HepG2 (cell line): ENCODE measurements at regions not wholly inside any gene's neighbourhood (a gene's known extent, or its start where the extent isn't known, plus 50 kb on each side); places are given as distances from the start of the nearest gene placed in this dataset.

Experiments
- ELF1 ChIP-seq: sonication (generic); formaldehyde crosslinking; IDR thresholded peaks from 2 replicates; pipeline ENCODE4 v1.4.0; 2020; ENCODE audit warnings: missing genetic modification reagents
- JUN ChIP-seq: sonication (generic); formaldehyde crosslinking; IDR thresholded peaks from 2 replicates; pipeline ENCODE4 v1.4.0; 2020; ENCODE audit warnings: mild to moderate bottlenecking, missing genetic modification reagents
- JUNB ChIP-seq: sonication (generic); formaldehyde crosslinking; IDR thresholded peaks from 2 replicates; pipeline ENCODE4 v1.8.0; 2022; ENCODE audit warnings: missing genetic modification reagents, mild to moderate bottlenecking, borderline replicate concordance
- PATZ1 ChIP-seq: sonication (generic); formaldehyde crosslinking; IDR thresholded peaks from 2 replicates; pipeline ENCODE4 v1.4.0; 2020; ENCODE audit warnings: missing genetic modification reagents
- POLR2AphosphoS5 ChIP-seq: IDR thresholded peaks from 2 replicates; pipeline ENCODE4 v1.6.1; 2012; ENCODE audit warnings: low read depth, low read length
- RCOR2 ChIP-seq: IDR thresholded peaks from 2 replicates; pipeline ENCODE4 v1.6.1; 2016; ENCODE audit warnings: missing biosample characterization, missing genetic modification reagents
- TCF7 ChIP-seq: sonication (generic); IDR thresholded peaks from 2 replicates; pipeline ENCODE4 v1.6.1; 2016; ENCODE audit warnings: antibody characterized with exemption, low read depth
- ZNF317 ChIP-seq: sonication (generic); formaldehyde crosslinking; IDR thresholded peaks from 2 replicates; pipeline ENCODE4 v1.5.0; 2020; ENCODE audit warnings: mild to moderate bottlenecking, missing genetic modification reagents
- TF ChIP-seq, protein P1 (sequence below): sonication (generic); formaldehyde crosslinking; IDR thresholded peaks from 2 replicates; pipeline ENCODE4 v1.5.0; 2020; ENCODE audit warnings: mild to moderate bottlenecking, missing genetic modification reagents, moderate library complexity
- TF ChIP-seq, protein P2 (sequence below): sonication (generic); formaldehyde crosslinking; IDR thresholded peaks from 2 replicates; pipeline ENCODE4 v1.9.0; 2021; ENCODE audit warnings: missing genetic modification reagents, borderline replicate concordance
- TF ChIP-seq, protein P3 (sequence below): sonication (generic); formaldehyde crosslinking; IDR thresholded peaks from 2 replicates; pipeline ENCODE4 v1.9.0; 2022; ENCODE audit warnings: missing genetic modification reagents, mild to moderate bottlenecking, borderline replicate concordance

DNA sequence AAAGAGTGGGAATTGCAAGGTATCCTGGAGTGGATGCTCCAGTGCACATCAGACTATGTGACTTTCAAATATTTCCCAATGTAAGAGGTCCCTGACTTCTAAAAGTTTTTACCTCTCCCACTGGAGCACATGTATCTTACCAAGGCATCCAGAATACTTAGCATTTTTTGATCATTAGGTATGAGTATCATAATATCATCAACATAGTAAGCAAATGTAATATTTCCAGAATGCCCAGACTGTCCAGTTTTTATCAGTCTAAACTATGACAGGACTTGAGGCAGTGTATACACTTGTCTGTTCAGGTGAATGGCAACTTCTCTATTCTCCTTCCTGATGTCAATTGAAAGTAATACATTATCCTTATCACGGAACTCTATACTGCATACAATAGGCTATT lies 924.6 kb upstream of the GJE1 start:
- TF ChIP-seq ZNF317 (CRISPR knock-in tag) (no peak), JUNB (no peak), PATZ1 (CRISPR knock-in tag) (no peak), TCF7 (no peak), POLR2AphosphoS5 (no peak), JUN (no peak), RCOR2 (CRISPR knock-in tag) (no peak), ELF1 (CRISPR knock-in tag) (no peak)
- TF ChIP-seq, protein P1, sequence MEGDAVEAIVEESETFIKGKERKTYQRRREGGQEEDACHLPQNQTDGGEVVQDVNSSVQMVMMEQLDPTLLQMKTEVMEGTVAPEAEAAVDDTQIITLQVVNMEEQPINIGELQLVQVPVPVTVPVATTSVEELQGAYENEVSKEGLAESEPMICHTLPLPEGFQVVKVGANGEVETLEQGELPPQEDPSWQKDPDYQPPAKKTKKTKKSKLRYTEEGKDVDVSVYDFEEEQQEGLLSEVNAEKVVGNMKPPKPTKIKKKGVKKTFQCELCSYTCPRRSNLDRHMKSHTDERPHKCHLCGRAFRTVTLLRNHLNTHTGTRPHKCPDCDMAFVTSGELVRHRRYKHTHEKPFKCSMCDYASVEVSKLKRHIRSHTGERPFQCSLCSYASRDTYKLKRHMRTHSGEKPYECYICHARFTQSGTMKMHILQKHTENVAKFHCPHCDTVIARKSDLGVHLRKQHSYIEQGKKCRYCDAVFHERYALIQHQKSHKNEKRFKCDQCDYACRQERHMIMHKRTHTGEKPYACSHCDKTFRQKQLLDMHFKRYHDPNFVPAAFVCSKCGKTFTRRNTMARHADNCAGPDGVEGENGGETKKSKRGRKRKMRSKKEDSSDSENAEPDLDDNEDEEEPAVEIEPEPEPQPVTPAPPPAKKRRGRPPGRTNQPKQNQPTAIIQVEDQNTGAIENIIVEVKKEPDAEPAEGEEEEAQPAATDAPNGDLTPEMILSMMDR (CRISPR knock-in tag) = no peak
- TF ChIP-seq, protein P2, sequence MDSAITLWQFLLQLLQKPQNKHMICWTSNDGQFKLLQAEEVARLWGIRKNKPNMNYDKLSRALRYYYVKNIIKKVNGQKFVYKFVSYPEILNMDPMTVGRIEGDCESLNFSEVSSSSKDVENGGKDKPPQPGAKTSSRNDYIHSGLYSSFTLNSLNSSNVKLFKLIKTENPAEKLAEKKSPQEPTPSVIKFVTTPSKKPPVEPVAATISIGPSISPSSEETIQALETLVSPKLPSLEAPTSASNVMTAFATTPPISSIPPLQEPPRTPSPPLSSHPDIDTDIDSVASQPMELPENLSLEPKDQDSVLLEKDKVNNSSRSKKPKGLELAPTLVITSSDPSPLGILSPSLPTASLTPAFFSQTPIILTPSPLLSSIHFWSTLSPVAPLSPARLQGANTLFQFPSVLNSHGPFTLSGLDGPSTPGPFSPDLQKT (CRISPR knock-in tag) = no peak
- TF ChIP-seq, protein P3, sequence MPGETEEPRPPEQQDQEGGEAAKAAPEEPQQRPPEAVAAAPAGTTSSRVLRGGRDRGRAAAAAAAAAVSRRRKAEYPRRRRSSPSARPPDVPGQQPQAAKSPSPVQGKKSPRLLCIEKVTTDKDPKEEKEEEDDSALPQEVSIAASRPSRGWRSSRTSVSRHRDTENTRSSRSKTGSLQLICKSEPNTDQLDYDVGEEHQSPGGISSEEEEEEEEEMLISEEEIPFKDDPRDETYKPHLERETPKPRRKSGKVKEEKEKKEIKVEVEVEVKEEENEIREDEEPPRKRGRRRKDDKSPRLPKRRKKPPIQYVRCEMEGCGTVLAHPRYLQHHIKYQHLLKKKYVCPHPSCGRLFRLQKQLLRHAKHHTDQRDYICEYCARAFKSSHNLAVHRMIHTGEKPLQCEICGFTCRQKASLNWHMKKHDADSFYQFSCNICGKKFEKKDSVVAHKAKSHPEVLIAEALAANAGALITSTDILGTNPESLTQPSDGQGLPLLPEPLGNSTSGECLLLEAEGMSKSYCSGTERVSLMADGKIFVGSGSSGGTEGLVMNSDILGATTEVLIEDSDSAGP = no peak
